CD4-positive, alpha-beta T cell treated with Interleukin-4 for 1 hour (primary cell): ENCODE measurements at regions not wholly inside any gene's neighbourhood (a gene's known extent, or its start where the extent isn't known, plus 50 kb on each side); places are given as distances from the start of the nearest gene placed in this dataset.

Source experiments
- DNase-seq, 2 donors: peaks; one replicate each; pipeline ENCODE4 v3.0.0-alpha.2; 2020 to 2022

DNA sequence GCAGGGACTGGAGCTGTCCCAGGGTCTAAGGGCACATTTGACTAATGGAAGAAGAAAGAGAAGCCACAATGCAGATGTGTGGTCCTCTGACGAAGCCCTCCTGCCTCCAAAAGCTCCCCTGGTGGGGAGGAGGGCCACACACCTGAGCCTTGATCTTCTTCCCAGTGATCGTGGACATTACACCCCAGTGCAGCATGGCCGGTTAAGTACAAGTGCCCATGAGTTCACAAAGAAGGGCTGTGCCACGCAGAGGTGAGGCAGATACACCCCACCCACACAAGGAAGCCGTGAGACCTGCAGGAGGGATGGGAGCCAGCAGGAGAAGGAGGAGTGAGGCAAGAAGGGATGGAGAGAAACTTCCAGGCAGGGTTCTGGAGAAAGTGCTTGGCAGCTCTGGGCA lies 199.0 kb upstream of the MVB12B start:
- DNase-seq, result no peak

- DNase-seq, result no peak
Measured at GRCh38 chr9:126128494-126129142, 198.0 kb upstream of the MVB12B start.

DNA sequence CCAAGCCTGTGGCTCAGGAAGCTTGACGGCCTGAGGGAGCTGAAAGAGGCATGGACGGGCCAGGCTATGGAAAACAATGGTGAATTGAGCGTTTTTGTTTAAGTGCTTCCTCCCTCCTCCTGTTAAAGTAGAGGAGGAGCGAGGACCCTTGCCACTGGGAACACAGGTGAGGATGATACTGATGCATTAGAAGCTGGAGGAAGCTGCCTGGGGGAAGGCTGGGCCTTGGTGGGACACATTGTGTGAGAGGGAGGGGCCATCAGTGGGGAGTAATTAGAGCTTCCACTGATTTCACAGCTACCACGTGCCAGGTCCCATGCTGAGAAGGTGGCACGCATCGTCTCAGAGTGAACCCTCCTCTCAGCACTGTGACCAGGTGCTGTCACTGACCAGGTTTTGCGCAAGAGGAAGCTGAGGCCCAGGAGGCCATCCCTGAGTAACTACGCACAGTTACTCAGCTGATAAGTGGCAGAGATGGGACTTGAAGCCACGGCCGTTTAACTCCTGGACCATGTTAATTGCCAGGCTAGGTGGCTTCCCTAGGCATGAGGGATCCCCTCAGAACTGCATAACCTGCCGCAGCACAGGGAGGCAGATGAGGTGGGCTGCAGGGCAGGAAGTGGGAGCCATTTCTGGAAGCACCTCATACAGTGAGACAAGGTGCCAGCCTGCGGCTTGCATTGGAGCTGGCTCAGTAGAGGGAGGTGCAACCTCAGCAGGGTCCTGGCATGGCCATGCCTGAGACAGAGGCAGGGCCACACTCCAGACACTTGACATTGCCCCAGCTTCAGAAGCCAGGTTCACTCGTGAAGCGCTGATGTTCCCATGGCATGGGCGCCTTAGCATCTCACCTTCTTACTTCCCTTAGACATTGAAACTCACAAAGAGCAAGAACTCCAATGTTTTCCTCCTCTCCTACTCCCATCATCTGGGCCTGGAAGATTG lies 195.3 kb upstream of the MVB12B start:
- no peak for DNase-seq

GRCh38 chr9:126132746-126133145 lies 193.9 kb upstream of the MVB12B start:
- DNase-seq, result no peak

- DNase-seq, result no peak
Measured at GRCh38 chr9:126144196-126144595, 182.4 kb upstream of the MVB12B start.

DNA sequence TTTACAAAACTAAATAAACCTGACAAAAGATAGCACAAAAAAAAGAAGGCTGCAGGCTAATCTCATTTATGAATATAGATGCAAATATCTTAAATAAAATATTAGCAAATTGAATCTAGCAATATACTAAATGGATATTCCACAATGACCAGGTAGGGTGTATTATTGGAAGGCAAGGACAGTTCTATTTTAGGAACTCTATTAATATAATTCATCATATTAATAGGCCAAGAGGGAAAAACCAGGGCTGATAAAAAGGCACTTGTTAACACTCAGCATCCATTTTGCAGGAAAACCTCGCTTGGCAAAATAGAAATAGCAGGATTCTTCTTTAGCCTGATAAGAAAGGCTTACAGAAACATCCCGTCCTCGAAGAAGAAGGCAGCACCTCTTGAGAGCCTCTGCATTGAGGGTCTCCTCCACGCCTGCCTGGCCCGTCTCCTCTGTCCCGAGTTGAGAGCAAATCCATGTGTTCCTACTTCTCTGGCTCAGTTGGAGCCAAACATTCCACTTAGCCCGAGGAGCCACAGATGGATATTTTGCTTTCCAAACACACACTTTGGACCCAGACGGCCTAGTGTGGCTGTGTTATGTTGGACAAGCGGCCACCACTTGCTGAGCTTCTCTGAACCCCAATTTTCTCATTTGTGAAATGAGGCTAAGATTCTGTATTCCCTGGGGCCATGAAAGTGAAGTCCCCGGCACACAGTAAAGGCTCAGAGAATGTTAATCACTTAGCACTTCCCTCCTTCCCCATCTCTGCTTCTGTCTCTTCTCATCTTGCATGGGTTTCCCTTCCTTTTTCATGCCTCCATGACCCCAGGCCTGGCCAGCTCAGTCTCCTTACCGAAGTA lies 181.8 kb upstream of the MVB12B start:
- DNase-seq, result no peak

DNA sequence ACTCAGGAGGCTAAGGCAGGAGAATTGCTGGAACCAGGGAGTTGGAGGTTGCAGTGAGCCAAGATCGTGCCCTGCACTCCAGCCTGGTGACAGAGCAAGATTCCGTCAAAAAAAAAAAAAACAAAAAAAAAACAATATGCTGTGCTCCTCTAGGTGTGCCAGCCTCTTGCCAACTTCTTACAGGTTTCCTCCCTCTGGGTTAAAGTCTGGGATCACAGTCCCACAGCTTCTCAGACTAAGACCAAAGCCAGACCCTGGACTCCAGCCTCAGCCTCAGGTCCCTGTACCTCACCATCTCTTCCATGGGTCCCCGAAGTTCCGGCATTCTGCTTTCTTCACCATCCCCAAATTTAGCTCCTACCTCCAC lies 180.8 kb upstream of the MVB12B start:
- DNase-seq, result no peak

DNA sequence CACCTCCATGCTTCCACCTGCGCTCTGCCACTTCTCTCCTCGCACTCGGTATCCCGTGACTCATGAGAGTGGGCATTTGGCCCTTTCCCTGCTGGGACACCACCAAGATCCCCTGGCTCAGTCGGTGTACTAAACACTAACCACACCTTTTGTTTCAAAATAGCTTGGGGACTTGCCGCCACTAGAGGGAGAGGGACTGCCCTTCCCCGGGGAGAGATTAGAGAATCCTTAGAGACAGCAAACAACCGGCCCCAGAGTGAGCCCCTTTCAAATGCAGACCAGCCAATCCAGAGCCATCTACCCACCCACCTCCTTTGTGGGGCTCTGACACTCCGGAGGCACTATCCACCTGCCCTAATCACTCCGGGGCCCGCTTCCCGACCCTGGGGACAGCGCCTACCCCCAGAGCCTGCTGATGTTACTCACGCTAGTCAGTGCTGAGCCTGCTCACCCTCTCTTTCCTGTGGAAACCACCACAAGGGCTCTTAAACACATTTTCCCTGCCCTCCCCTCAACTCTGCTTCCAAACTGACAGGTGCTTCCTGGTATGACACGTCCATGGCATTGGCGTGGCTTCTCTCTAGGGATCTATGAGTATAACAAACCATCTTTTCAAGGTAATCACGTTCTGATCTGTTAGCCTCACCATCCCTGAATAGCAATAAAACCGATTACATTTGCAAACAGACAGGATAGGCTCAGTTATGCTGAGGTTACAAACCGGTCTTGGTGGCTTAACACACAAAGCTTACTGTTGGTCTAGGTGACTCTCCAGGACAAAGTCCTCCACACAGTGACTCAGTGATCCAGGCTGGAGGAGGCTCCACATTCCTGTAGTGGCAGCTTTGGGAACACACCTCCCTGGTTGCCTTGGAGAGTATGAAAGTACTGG lies 180.1 kb upstream of the MVB12B start:
- DNase-seq, result peak in 1 of 2 donors; percentile 7

GRCh38 chr9:126147186-126147935 lies 179.3 kb upstream of the MVB12B start:
- DNase-seq, result no peak

GRCh38 chr9:126147936-126148870 lies 178.4 kb upstream of the MVB12B start:
- no peak for DNase-seq

DNA sequence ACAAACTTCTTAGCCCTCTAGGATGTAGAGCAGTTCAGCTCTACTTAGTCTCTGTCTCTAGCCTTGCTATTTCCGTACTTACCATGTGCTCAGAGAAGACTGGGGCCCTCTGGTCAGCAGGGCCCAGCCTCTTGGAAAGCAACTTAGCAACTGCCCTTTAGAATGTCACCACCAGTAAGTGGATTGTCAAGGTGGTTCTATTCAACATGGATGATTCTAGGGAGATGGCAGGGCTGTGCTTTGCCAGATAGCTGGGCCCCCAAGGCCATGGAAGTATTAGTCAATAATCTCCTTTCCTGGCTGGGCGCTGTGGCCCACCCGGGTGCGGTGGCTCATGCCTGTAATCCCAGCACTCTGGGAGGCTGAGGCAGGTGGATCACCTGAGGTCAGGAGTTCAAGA lies 177.6 kb upstream of the MVB12B start:
- DNase-seq, result no peak

DNA sequence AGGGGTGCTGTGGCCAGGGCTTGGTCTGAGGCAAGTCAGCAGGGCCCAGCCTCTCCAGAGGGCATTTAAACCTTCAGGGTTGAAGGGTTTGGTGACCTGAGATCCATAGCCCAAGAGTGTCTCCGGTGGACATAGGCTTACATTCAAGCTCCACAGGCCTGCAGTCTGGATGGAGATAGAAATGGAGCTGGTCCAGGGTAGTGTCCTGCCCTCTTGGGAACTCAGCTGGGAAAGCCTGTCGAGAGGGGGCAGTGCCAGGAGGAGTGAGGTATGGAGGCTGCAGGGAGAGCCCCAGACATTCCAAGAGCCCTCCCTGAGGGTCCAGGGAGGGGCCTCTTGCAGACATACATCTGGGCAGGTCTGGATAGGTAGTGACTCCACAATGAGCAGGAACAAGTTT lies 177.0 kb upstream of the MVB12B start:
- no peak for DNase-seq

DNA sequence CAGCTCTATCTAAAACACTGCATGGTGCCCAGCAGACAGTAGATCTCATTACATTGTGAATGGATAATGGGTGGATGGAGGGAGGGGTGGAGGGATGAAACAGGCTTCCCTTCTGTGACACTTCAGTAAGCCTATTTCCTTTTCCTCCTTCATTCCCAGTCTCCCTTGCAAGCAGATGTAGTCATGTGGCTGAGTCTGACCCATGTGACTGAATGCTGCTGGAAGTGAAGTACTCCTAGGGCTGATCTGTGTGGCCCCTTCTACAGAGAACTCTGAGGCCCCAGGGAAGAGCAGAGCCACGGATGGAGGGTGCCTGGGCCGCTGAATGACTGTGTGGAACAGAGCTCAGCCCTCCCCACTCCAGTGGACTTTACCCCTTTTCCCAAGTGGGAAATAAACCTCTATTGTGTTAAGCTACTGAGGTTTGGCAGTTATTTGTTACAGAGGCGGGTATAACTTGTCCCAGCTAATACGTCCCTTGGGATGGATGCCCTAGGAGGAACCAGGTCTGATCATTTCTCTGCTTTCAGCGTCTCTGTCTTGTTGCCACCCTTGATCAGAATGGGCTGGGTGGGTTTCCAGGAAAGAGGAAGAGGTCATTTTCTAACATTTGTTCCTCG lies 176.1 kb upstream of the MVB12B start:
- no peak for DNase-seq

DNA sequence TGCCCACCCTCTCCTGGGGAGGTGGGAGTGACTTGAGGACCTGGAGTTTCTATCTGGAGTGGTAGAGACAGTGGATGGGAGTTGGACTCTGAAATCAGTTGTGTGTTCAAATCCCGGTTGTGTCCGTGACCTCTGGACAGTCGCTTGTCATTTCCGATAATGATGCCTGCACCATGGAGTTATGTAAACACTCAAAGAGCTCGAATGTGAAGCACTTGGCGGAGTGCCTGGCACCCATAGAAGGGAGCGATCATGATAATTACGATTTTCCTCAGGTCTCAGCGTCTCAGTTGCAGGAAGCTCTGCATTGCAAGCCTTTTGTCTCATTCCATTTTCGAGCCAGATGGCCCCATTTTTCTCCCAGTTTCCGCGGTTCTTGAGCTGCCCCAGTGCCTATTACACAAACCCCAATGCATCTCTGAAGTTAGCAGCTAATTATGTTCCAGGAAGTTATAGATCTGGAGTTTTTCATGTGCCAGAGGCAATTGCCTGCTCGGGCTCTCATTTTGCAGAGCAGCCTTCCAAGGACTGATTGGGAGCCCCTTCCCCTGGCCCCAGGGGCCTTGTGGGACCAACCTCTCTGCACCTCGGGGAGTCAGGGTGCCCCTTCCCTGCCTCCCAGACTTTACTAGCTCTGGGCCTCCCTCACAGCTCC lies 175.5 kb upstream of the MVB12B start:
- DNase-seq, result no peak

- DNase-seq, result no peak
Measured at GRCh38 chr9:126151686-126152134, 174.9 kb upstream of the MVB12B start.

GRCh38 chr9:126152622-126153362 lies 173.8 kb upstream of the MVB12B start:
- no peak for DNase-seq

- DNase-seq, result no peak
Measured at GRCh38 chr9:126153382-126153781, 173.2 kb upstream of the MVB12B start.

DNA sequence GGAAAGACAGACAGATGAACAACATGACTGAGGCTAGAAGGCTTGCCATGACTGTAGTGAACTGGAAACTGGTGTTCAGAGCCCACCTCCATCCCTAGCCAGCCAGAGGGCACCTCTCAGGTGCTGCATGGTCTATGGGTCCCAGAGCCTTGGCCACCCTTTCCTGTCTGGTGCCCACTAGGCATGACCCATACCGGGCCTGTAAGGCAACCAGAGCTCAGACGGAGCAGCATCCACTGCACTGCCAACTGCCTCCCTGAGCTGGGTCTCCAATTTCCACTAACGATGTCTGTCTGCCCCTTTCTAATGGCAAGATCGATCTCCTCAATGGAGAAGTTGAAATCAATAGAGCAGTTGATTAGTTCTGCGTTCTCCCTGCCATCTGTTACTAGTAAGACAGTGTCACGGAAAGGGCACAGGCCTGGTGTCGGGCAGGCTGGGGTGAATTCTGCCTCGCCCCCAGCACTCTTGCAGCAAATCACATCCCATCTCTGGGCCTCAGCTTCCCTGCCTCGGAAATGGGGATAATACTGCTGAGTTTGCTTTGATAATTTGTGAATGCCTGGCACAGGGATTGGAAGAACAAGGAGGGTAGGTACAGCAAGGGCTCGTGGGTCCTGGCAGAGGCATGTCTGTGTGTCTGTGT lies 172.3 kb upstream of the MVB12B start:
- no peak for DNase-seq
